ENCODE measurements at regions not wholly inside any gene's neighbourhood (a gene's known extent, or its start where the extent isn't known, plus 50 kb on each side); places are given as distances from the start of the nearest gene placed in this dataset.

DNA sequence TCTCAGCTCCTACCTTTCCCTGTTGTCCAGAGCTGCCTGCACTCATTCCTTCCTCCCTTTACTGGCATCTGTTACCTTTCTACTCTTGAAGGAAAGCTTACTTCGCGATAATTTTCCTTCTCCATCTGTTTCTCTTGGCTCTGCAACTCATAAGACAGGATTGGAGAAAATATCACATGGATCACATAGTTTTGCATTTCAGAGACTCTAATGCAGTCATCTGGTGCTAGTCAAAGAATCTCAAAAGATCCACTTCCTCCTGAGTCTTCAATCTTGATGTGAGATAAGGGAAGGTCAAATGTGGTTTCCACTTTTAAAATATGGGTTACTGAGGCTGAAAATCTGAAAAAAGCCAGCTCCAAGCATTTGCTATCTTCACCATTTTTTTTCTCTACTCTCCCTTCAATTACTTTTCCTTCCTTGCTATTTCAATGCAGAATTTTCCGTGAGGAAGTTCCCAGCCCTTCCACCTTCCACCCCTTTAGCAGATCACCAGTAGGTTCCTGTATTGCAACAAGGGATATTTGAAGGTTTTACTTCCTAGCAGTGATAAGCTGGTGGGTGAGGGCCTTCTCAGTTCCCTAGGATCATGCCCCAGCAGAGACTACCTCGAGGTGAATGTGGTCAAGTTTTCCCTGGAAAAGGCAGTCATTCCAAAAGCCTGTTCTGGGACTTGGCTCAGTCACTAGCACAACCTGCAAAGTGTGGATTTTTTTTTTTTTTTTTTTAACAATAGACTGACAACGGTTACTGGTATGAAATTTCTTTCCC is 62.8 kb upstream of the LRRC1 start (continued):
- no peak for TF ChIP-seq HDAC2 (IDR thresholded peaks at IDR 0.05; ENCODE audit: borderline replicate concordance in 1 of 2, low read depth in 2 of 2, low read length in 2 of 2)
- TF ChIP-seq KDM1A (IDR thresholded peaks at IDR 0.05; ENCODE audit: borderline replicate concordance, low read length): no peak
- no peak for TF ChIP-seq YY1 (IDR thresholded peaks at IDR 0.05; ENCODE audit: low read depth, low read length)
- no peak for TF ChIP-seq FOSL1 (IDR thresholded peaks at IDR 0.05; ENCODE audit: insufficient read depth, low read depth, low read length)
- no peak for TF ChIP-seq SIX5 (IDR thresholded peaks at IDR 0.05; ENCODE audit: low read depth, low read length)
- no peak for TF ChIP-seq PHF8 (conservative IDR thresholded peaks at IDR 0.05; ENCODE audit: low read depth, low read length)
